ENCODE measurements at regions not wholly inside any gene's neighbourhood (a gene's known extent, or its start where the extent isn't known, plus 50 kb on each side); places are given as distances from the start of the nearest gene placed in this dataset.

GRCh38 chrX:73768886-73769285 lies 83.6 kb downstream of the XIST start:
- DNase-seq = no peak

- no peak for DNase-seq
These were observed 84.4 kb downstream of the XIST start for GRCh38 chrX:73768160-73768559.

- no peak for DNase-seq
These were observed 85.5 kb downstream of the XIST start for GRCh38 chrX:73767017-73767416.

GRCh38 chrX:73766431-73766795 lies 86.1 kb downstream of the XIST start:
- peak; percentile 14 for DNase-seq

GRCh38 chrX:73765776-73766430 lies 86.6 kb downstream of the XIST start:
- peak; percentile 26 for DNase-seq

GRCh38 chrX:73758250-73758649 lies 94.3 kb downstream of the XIST start:
- no peak for DNase-seq

All from NCI-H1436 (cell line).